ENCODE measurements at regions not wholly inside any gene's neighbourhood (a gene's known extent, or its start where the extent isn't known, plus 50 kb on each side); places are given as distances from the start of the nearest gene placed in this dataset.

- TF ChIP-seq CTCF (IDR thresholded peaks at IDR 0.05; ENCODE audit: insufficient read depth, low read length, poor library complexity, severe bottlenecking), result no peak
- no peaks in the 10 kb centered on the region for H3K27me3 ChIP-seq (ENCODE audit: control insufficient read depth, insufficient read depth, low read length)
- no peak for DNase-seq (ENCODE audit: low read depth)
- H3K36me3 ChIP-seq (ENCODE audit: control insufficient read depth, insufficient read depth, low read length), result no peaks in the 10 kb centered on the region
- no peak overlapping the region for H3K4me3 ChIP-seq (ENCODE audit: low read depth, low read length)
Measured at GRCh38 chr5:56564541-56565282, 250.6 kb upstream of the MAP3K1 start.

GRCh38 chr5:56561455-56561854 is 253.9 kb upstream of the MAP3K1 start:
- Histone ChIP-seq H3K36me3 (ENCODE audit: control insufficient read depth, insufficient read depth, low read length) (no peaks in the 10 kb centered on the region), H3K4me3 (ENCODE audit: low read depth, low read length) (no peak overlapping the region), H3K27me3 (ENCODE audit: control insufficient read depth, insufficient read depth, low read length) (no peaks in the 10 kb centered on the region)
- DNase-seq (ENCODE audit: low read depth), result no peak
- TF ChIP-seq CTCF (IDR thresholded peaks at IDR 0.05; ENCODE audit: insufficient read depth, low read length, poor library complexity, severe bottlenecking), result no peak

GRCh38 chr5:56558131-56558745 is 257.1 kb upstream of the MAP3K1 start:
- DNase-seq (ENCODE audit: low read depth), result no peak
- TF ChIP-seq CTCF (IDR thresholded peaks at IDR 0.05; ENCODE audit: insufficient read depth, low read length, poor library complexity, severe bottlenecking), result no peak
- Histone ChIP-seq H3K4me3 (ENCODE audit: low read depth, low read length) (no peak overlapping the region), H3K36me3 (ENCODE audit: control insufficient read depth, insufficient read depth, low read length) (no peaks in the 10 kb centered on the region), H3K27me3 (ENCODE audit: control insufficient read depth, insufficient read depth, low read length) (no peaks in the 10 kb centered on the region)

GRCh38 chr5:56557198-56557597 is 258.2 kb upstream of the MAP3K1 start:
- Histone ChIP-seq H3K36me3 (ENCODE audit: control insufficient read depth, insufficient read depth, low read length) (no peaks in the 10 kb centered on the region), H3K27me3 (ENCODE audit: control insufficient read depth, insufficient read depth, low read length) (no peaks in the 10 kb centered on the region), H3K4me3 (ENCODE audit: low read depth, low read length) (no peak overlapping the region)
- DNase-seq (ENCODE audit: low read depth), result no peak
- TF ChIP-seq CTCF (IDR thresholded peaks at IDR 0.05; ENCODE audit: insufficient read depth, low read length, poor library complexity, severe bottlenecking), result no peak

GRCh38 chr5:56552612-56553268 is 262.6 kb upstream of the MAP3K1 start:
- H3K4me3 ChIP-seq (ENCODE audit: low read depth, low read length), result no peak overlapping the region
- no peak for TF ChIP-seq CTCF (IDR thresholded peaks at IDR 0.05; ENCODE audit: insufficient read depth, low read length, poor library complexity, severe bottlenecking)
- no peaks in the 10 kb centered on the region for H3K27me3 ChIP-seq (ENCODE audit: control insufficient read depth, insufficient read depth, low read length)
- DNase-seq (ENCODE audit: low read depth), result no peak
- no peaks in the 10 kb centered on the region for H3K36me3 ChIP-seq (ENCODE audit: control insufficient read depth, insufficient read depth, low read length)
